Prostate gland (tissue), 2 donors: ENCODE measurements at regions not wholly inside any gene's neighbourhood (a gene's known extent, or its start where the extent isn't known, plus 50 kb on each side); places are given as distances from the start of the nearest gene placed in this dataset.

Experiments used
- DNase-seq: peaks from one replicate; pipeline ENCODE4 v3.0.0-alpha.2; 2019; ENCODE audit warnings: low spot score
- H3K27ac ChIP-seq, 2 donors: fragments of 200-600 bp; sonication (generic); 2 replicates each; pipeline ENCODE4 v1.5.1; 2017 to 2019
- H3K27me3 ChIP-seq: fragments of 200-600 bp; sonication (generic); replicated peaks from 2 replicates; pipeline ENCODE4 v1.5.1; 2019; ENCODE audit not compliant: insufficient read depth
- H3K36me3 ChIP-seq, 2 donors: fragments of 200-600 bp; sonication (generic); 1 replicate in 1 of 2; 2 replicates in 1 of 2; pipeline versions ENCODE4 v1.5.1 to v1.8.1; 2017 to 2019
- H3K4me1 ChIP-seq: fragments of 200-600 bp; sonication (generic); replicated peaks from 2 replicates; pipeline ENCODE4 v1.5.1; 2019
- H3K4me3 ChIP-seq, 2 donors: fragments of 200-600 bp; sonication (generic); 2 replicates each; pipeline ENCODE4 v1.5.1; 2017 to 2019
- H3K9me3 ChIP-seq: fragments of 200-600 bp; sonication (generic); 2 replicates; pipeline ENCODE4 v1.5.1; 2017
- POLR2A ChIP-seq: fragments of 450-650 bp; IDR thresholded peaks from one replicate; pipeline ENCODE4 v1.6.1; 2016; ENCODE audit warnings: antibody characterized with exemption, mild to moderate bottlenecking
- POLR2AphosphoS5 ChIP-seq: sonication (generic); formaldehyde crosslinking; IDR thresholded peaks from one replicate; pipeline ENCODE4 v1.6.1; 2017; ENCODE audit warnings: antibody characterized with exemption
- WGBS: methylation state at CpG from one replicate; pipeline ENCODE4 v1.1.5; 2018; 5-methylcytosine and 5-hydroxymethylcytosine counted together
- intact Hi-C: fragments of 100-400 bp; cut with DNase I; formaldehyde crosslinking; loops from one replicate; pipeline ENCODE4 v1.14.2; 2022
- TF ChIP-seq, protein P1 (sequence below), 4 experiments: fragments of 200-600 bp in 2 of 4; fragments of 450-650 bp in 2 of 4; sonication (generic) in 2 of 4; IDR thresholded peaks; 1 replicate in 3 of 4; 2 replicates in 1 of 4; pipeline ENCODE4 v1.5.1; 2016 to 2019; ENCODE audit warnings: antibody characterized with exemption in 4 of 4, mild to moderate bottlenecking in 2 of 4, moderate library complexity in 2 of 4

DNA sequence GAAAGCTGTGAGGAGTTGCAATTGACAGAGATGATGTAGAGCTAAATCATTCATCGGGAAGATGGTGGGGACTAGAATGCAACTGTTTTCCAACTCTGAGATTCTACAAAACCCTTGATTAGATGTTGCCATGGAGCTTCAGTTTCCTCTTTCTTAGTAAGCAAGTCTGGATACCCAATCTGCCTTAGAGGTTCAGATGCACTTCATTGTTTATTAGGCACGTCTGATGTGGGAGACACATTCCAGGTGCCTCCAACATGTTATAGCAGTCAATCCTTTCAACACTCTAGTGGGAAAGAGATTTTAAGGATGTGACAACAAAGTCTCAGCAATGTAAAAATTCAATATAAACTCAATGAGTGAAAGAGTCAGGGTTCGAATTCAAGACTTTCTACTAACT, 291.3 kb upstream of the PHYHIPL start:
- DNase-seq = no peak
- H3K9me3 ChIP-seq = no peaks in the 10 kb centered on the region
- no peaks in the 10 kb centered on the region for H3K4me1 ChIP-seq
- H3K27ac ChIP-seq = no peak overlapping the region
- TF ChIP-seq, protein P1, sequence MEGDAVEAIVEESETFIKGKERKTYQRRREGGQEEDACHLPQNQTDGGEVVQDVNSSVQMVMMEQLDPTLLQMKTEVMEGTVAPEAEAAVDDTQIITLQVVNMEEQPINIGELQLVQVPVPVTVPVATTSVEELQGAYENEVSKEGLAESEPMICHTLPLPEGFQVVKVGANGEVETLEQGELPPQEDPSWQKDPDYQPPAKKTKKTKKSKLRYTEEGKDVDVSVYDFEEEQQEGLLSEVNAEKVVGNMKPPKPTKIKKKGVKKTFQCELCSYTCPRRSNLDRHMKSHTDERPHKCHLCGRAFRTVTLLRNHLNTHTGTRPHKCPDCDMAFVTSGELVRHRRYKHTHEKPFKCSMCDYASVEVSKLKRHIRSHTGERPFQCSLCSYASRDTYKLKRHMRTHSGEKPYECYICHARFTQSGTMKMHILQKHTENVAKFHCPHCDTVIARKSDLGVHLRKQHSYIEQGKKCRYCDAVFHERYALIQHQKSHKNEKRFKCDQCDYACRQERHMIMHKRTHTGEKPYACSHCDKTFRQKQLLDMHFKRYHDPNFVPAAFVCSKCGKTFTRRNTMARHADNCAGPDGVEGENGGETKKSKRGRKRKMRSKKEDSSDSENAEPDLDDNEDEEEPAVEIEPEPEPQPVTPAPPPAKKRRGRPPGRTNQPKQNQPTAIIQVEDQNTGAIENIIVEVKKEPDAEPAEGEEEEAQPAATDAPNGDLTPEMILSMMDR (IDR thresholded peaks at IDR 0.05) = no peak
- no peak for TF ChIP-seq POLR2A
- TF ChIP-seq POLR2AphosphoS5 = no peak
- no peaks in the 10 kb centered on the region for H3K36me3 ChIP-seq
- 85% methylated on average over 3 of the region's 3 CpGs for WGBS
- intact Hi-C loops = no loop called here
- no peaks in the 10 kb centered on the region for H3K27me3 ChIP-seq
- no peak overlapping the region for H3K4me3 ChIP-seq

DNA sequence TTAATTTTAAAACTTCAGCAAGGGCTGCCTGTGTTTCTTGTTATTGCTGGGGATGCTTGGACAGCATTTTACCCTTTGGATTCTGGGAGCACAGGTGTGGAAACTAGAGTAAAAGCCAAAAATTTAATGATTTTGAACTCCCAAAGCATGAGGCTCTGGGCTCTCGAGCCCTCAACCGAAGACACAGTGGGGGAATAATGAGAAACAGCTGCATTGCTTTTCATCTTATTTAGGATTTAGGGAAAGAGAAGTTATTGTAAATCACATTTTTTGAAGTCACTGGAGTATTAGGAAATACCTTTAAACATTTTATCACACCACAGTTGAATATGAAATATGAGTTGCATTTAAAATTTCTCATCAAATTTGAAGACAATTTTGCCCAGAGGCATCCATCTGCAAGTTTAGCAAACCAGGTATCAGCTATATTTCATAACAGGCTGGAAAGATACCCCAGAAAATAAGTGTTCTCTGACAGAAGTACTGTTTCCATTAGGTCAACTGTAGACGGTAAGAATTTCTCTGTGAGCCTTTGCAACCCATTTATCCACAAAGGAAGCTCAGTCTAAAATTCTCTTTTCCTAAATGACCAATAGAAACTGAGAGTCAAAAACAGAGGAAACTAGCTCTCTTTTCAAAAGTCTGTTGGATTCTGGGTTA, 290.6 kb upstream of the PHYHIPL start:
- Histone ChIP-seq H3K4me1 (no peaks in the 10 kb centered on the region), H3K27me3 (no peaks in the 10 kb centered on the region), H3K36me3 (no peaks in the 10 kb centered on the region), H3K27ac (no peak overlapping the region), H3K4me3 (no peak overlapping the region), H3K9me3 (no peaks in the 10 kb centered on the region)
- DNase-seq = no peak
- TF ChIP-seq, protein P1 (IDR thresholded peaks at IDR 0.05) = no peak
- TF ChIP-seq POLR2A (no peak), POLR2AphosphoS5 (no peak)
- WGBS = 55% methylated on average over 3 of the region's 3 CpGs
- intact Hi-C loops = no loop called here

DNA sequence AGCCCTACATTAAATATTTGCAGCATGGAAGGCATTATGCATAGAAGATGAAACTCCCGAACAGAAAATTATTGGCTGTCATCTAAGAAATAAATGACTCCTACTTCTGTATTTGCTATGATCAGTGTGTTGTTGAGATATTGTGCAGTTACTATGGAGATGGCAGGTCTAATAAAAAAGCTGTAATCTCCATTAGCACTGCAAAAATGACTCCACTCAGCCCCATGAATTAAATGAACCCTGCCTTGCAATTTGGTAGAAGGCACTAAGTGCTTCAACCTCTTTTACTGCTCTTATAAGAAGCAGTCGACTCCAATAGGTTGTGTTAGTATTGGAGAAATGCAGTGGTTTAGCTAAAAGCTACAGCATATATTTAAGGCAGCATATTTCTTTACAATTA, 290.0 kb upstream of the PHYHIPL start:
- DNase-seq = no peak
- Histone ChIP-seq H3K4me1 (no peaks in the 10 kb centered on the region), H3K9me3 (no peaks in the 10 kb centered on the region), H3K4me3 (no peak overlapping the region), H3K27me3 (no peaks in the 10 kb centered on the region), H3K27ac (no peak overlapping the region), H3K36me3 (no peaks in the 10 kb centered on the region)
- intact Hi-C loops = no loop called here
- 36% methylated on average over 2 of the region's 2 CpGs for WGBS
- TF ChIP-seq POLR2A (no peak), POLR2AphosphoS5 (no peak)
- TF ChIP-seq, protein P1 (IDR thresholded peaks at IDR 0.05) = no peak

DNA sequence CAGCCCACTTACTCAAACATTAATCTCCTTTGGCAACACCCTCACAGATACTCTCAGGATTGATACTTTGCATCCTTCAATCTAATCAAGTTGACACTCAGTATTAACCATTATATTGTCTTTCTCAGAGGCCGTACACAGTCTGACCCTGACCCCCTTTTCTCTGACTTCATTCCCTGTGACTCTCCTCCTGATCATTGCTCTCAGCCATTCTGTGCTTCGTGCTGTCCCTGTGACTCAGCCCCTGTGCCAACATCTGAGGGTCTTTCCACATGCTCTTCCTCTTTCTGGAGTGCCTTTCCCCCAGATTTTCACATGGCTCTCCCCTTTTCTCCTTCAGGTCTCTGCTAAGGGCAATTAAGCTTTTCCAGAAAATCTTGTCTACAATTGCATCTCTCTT, 289.0 kb upstream of the PHYHIPL start:
- Histone ChIP-seq H3K36me3 (no peaks in the 10 kb centered on the region), H3K4me3 (no peak overlapping the region), H3K27ac (no peak overlapping the region), H3K4me1 (no peaks in the 10 kb centered on the region), H3K27me3 (no peaks in the 10 kb centered on the region), H3K9me3 (no peaks in the 10 kb centered on the region)
- intact Hi-C loops = no loop called here
- 91% methylated on average over 2 of the region's 2 CpGs for WGBS
- DNase-seq = no peak
- TF ChIP-seq POLR2A (no peak), POLR2AphosphoS5 (no peak)
- TF ChIP-seq, protein P1 (IDR thresholded peaks at IDR 0.05) = no peak

DNA sequence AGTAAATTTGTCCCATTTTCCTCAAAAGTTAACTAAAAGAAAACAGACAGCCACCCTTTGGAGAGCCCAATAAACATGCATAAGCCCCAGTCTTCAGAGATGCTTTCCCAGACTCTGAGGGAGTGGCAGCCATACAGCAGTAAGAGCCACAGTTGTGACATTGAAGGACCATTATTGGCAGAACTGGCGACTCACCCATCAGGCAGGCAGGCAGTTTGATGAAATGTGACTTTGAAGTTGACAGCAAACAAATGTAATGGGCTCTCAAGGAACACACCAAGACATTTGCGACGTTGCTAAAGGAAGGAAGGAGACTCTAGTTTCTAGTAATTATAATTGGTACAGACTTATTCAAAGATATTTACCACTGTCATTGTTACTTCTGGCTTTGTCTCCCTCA, 287.5 kb upstream of the PHYHIPL start:
- intact Hi-C loops = no loop called here
- Histone ChIP-seq H3K36me3 (no peaks in the 10 kb centered on the region), H3K4me1 (no peaks in the 10 kb centered on the region), H3K9me3 (no peaks in the 10 kb centered on the region), H3K27ac (no peak overlapping the region), H3K27me3 (no peaks in the 10 kb centered on the region), H3K4me3 (no peak overlapping the region)
- no peak for TF ChIP-seq POLR2AphosphoS5
- no peak for TF ChIP-seq POLR2A
- TF ChIP-seq, protein P1 (IDR thresholded peaks at IDR 0.05) = no peak
- no peak for DNase-seq
- 48% methylated on average over 3 of the region's 3 CpGs for WGBS
